GM12872 (cell line): ENCODE measurements at regions not wholly inside any gene's neighbourhood (a gene's known extent, or its start where the extent isn't known, plus 50 kb on each side); places are given as distances from the start of the nearest gene placed in this dataset.
A peak's percentile ranks its signal among the peaks of the same experiment; 100 is the strongest.

Experiments
- TF ChIP-seq, protein P1 (sequence below): IDR thresholded peaks from 3 replicates; pipeline ENCODE4 v1.5.1; 2011; ENCODE audit warnings: low read depth, mild to moderate bottlenecking, low read length, moderate library complexity; ENCODE audit not compliant: insufficient read depth

- TF ChIP-seq, protein P1, sequence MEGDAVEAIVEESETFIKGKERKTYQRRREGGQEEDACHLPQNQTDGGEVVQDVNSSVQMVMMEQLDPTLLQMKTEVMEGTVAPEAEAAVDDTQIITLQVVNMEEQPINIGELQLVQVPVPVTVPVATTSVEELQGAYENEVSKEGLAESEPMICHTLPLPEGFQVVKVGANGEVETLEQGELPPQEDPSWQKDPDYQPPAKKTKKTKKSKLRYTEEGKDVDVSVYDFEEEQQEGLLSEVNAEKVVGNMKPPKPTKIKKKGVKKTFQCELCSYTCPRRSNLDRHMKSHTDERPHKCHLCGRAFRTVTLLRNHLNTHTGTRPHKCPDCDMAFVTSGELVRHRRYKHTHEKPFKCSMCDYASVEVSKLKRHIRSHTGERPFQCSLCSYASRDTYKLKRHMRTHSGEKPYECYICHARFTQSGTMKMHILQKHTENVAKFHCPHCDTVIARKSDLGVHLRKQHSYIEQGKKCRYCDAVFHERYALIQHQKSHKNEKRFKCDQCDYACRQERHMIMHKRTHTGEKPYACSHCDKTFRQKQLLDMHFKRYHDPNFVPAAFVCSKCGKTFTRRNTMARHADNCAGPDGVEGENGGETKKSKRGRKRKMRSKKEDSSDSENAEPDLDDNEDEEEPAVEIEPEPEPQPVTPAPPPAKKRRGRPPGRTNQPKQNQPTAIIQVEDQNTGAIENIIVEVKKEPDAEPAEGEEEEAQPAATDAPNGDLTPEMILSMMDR = no peak
Measured at GRCh38 chr3:157607826-157608405, 104.7 kb upstream of the VEPH1 start.

- TF ChIP-seq, protein P1 = no peak
Measured at GRCh38 chr3:157606852-157607197, 103.6 kb upstream of the VEPH1 start.

DNA sequence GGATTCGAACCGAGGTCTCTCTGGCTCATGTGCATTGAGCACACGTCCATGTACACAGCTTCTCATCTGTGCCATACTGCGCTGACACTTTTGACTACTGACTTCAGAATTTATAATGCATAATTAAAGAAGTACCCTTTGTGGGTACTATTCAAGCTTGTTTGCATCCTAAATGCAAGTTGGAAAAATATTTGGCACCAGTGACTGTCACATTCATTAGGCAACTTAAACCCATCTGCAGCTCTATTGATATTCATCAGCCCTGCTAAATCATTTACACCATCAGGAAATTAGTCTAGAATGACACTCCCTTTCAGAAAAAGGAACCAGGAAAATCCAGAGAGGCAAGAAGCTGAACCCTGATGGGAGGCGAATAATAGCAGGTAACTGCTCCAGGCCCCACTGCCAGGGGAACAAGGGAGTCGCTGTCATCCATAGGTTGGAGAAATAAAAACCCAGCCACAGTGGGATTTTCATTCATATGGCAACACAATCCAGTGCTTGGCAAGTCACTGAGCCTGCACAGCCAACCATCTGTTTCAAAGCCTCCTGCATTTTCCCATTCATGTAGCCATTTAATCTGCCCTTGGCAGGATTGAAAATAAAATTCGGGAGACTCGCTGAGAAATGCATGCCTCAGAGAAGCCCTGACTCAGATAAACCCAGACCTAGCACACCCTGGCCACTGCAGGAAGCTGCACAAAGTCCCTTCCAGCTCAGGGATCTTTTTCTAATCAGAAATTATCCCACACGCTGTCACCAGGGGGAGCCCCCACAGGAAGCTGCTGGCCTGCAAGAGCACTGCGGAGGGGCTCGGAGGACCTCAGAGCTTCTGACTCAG, 103.0 kb upstream of the VEPH1 start:
- TF ChIP-seq, protein P1 = peak; percentile 82

DNA sequence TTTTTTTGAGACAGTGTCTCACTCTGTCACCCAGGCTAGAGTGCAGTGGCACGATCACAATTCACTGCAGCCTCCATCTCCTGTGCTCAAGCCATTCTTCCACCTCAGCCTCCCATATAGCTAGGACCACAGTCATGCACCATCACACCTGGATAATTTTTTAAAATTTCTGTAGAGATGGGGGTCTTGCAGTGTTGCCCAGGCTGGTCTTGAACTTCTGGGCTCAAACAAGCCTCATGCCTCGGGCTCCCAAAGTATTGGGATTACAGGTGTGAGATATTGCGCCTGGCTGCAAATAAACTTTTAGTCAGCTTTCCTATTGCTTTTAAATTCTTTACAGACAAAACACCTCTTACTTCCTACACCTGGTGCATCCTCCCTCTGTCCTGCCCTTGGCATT, 102.1 kb upstream of the VEPH1 start:
- TF ChIP-seq, protein P1 = no peak

DNA sequence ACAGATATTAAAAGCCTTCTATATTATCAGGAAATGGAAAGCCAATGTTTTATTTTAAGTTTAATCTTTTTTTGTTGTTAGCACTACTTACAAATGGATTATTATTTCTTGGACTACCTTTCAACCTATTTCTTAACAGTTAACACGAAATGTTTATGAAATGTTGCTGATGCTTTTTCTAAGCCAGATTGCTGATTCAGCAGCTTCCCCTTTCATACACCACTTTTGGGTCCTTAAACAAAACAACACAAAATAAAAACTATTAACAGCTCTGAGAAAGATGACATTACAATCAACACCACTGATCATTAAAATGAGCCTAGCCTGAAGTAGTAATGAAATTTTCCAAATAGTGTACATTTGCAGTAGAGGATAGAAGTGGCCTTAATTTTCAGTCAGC, 99.2 kb upstream of the VEPH1 start:
- TF ChIP-seq, protein P1 = no peak

GRCh38 chr3:157595259-157595658, 92.0 kb upstream of the VEPH1 start:
- TF ChIP-seq, protein P1 = no peak

- TF ChIP-seq, protein P1 = no peak
Measured at GRCh38 chr3:157594413-157594812, 91.2 kb upstream of the VEPH1 start.
